OCI-LY1 (cell line): ENCODE measurements at regions not wholly inside any gene's neighbourhood (a gene's known extent, or its start where the extent isn't known, plus 50 kb on each side); places are given as distances from the start of the nearest gene placed in this dataset.

ENCODE experiments used
- EZH2 ChIP-seq: fragments of 200-600 bp; sonication (generic), shearing (Covaris generic); IDR thresholded peaks from 2 replicates; pipeline ENCODE4 v1.8.0; 2017; ENCODE audit warnings: borderline replicate concordance, mixed run types, mild to moderate bottlenecking, antibody characterized with exemption, low read length, moderate library complexity, mixed read lengths
- TF ChIP-seq, protein P1 (sequence below): fragments of 200-600 bp; sonication (generic), shearing (Covaris generic); IDR thresholded peaks from 2 replicates; pipeline ENCODE4 v1.5.1; 2017; ENCODE audit warnings: mild to moderate bottlenecking, antibody characterized with exemption, low read length, moderate library complexity, mixed read lengths

DNA sequence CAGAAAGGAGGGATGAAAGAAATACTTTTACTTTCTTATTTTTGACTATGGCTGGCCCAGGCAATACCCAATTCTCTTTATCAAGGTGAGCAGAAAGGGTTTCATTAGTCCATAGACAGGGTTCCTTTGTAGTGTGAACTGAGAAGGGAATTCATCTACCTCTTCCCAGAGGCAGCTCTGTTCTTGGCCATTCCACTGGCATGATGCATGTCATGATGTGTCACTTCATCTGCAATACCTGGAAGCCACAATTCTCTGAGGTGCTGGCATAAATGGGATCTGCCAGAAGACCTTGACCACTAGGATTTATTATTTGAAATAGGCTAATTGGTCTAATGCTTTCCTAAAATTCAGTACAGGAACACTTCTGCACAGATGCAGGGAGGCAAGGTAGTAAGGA lies 542.8 kb downstream of the RFC3 start:
- TF ChIP-seq, protein P1, sequence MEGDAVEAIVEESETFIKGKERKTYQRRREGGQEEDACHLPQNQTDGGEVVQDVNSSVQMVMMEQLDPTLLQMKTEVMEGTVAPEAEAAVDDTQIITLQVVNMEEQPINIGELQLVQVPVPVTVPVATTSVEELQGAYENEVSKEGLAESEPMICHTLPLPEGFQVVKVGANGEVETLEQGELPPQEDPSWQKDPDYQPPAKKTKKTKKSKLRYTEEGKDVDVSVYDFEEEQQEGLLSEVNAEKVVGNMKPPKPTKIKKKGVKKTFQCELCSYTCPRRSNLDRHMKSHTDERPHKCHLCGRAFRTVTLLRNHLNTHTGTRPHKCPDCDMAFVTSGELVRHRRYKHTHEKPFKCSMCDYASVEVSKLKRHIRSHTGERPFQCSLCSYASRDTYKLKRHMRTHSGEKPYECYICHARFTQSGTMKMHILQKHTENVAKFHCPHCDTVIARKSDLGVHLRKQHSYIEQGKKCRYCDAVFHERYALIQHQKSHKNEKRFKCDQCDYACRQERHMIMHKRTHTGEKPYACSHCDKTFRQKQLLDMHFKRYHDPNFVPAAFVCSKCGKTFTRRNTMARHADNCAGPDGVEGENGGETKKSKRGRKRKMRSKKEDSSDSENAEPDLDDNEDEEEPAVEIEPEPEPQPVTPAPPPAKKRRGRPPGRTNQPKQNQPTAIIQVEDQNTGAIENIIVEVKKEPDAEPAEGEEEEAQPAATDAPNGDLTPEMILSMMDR = no peak
- no peak for TF ChIP-seq EZH2
